Right lobe of liver (tissue), 4 donors: ENCODE measurements at regions not wholly inside any gene's neighbourhood (a gene's known extent, or its start where the extent isn't known, plus 50 kb on each side); places are given as distances from the start of the nearest gene placed in this dataset.

Experiments used
- CTCF ChIP-seq, 4 donors: fragments of 200-600 bp in 3 of 4; fragments of 450-650 bp in 1 of 4; IDR thresholded peaks; one replicate each; pipeline versions ENCODE4 v1.5.1 to v1.8.0; 2016 to 2022; ENCODE audit warnings: antibody characterized with exemption in 4 of 4, mild to moderate bottlenecking in 2 of 4
- POLR2A ChIP-seq: fragments of 450-650 bp; IDR thresholded peaks from one replicate; pipeline ENCODE4 v1.6.1; 2017; ENCODE audit warnings: antibody characterized with exemption, mild to moderate bottlenecking
- donor health status: DM: no; HTN: no; CAD: no.
- donor health status: DM: no; HTN: no; CAD: no.
- donor health status: DM: no; HTN: yes; CAD: no.

- TF ChIP-seq CTCF (IDR thresholded peaks at IDR 0.05), result no peak
- no peak for TF ChIP-seq POLR2A
Observed at GRCh38 chr9:115988701-115989100, 164.9 kb upstream of the PAPPA start.
